Esophagus muscularis mucosa (tissue), 4 donors: ENCODE measurements at regions not wholly inside any gene's neighbourhood (a gene's known extent, or its start where the extent isn't known, plus 50 kb on each side); places are given as distances from the start of the nearest gene placed in this dataset.

ENCODE experiments used
- EP300 ChIP-seq: sonication (generic); formaldehyde crosslinking; IDR thresholded peaks from one replicate; pipeline ENCODE4 v1.6.1; 2017; ENCODE audit warnings: antibody characterized with exemption
- POLR2A ChIP-seq: fragments of 450-650 bp; IDR thresholded peaks from one replicate; pipeline ENCODE4 v1.6.1; 2017; ENCODE audit warnings: antibody characterized with exemption, moderate library complexity, mild to moderate bottlenecking, low read depth
- POLR2AphosphoS5 ChIP-seq, 2 donors: sonication (generic); formaldehyde crosslinking; IDR thresholded peaks; one replicate each; pipeline ENCODE4 v1.6.1; 2017; ENCODE audit warnings: antibody characterized with exemption in 2 of 2
- TF ChIP-seq, protein P1 (sequence below), 3 experiments: fragments of 200-600 bp in 2 of 3; fragments of 450-650 bp in 1 of 3; sonication (generic) in 2 of 3; IDR thresholded peaks; one replicate each; pipeline ENCODE4 v1.5.1; 2017 to 2019; ENCODE audit warnings: antibody characterized with exemption in 3 of 3, mild to moderate bottlenecking in 2 of 3, moderate library complexity in 1 of 3

DNA sequence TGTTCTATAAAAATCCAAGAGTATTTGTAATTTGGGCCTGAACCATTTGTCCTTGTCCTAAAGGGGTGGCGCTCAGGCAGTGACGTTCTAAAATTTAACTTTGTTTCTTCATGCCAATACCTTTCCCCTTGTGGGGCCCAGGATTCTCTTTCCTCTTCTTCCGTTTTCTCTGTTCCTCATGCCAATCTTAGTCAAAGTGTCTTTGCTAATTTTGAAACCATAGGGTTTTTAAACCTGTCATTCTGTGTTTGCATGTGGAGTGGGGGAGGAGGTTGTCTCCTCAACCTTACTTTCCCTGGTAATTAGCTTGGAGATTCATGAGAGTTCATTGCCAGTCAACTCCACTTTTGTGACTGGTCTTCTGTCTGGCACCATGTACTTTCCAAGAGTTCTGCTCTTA, 337.1 kb downstream of the MAF start:
- no peak for TF ChIP-seq POLR2AphosphoS5 (IDR thresholded peaks at IDR 0.05)
- TF ChIP-seq POLR2A, result no peak
- TF ChIP-seq, protein P1, sequence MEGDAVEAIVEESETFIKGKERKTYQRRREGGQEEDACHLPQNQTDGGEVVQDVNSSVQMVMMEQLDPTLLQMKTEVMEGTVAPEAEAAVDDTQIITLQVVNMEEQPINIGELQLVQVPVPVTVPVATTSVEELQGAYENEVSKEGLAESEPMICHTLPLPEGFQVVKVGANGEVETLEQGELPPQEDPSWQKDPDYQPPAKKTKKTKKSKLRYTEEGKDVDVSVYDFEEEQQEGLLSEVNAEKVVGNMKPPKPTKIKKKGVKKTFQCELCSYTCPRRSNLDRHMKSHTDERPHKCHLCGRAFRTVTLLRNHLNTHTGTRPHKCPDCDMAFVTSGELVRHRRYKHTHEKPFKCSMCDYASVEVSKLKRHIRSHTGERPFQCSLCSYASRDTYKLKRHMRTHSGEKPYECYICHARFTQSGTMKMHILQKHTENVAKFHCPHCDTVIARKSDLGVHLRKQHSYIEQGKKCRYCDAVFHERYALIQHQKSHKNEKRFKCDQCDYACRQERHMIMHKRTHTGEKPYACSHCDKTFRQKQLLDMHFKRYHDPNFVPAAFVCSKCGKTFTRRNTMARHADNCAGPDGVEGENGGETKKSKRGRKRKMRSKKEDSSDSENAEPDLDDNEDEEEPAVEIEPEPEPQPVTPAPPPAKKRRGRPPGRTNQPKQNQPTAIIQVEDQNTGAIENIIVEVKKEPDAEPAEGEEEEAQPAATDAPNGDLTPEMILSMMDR (IDR thresholded peaks at IDR 0.05), result no peak
- TF ChIP-seq EP300, result no peak
